IMR-90 (cell line): ENCODE measurements at regions not wholly inside any gene's neighbourhood (a gene's known extent, or its start where the extent isn't known, plus 50 kb on each side); places are given as distances from the start of the nearest gene placed in this dataset.

Source experiments
- ATAC-seq: fragments of 200-7000 bp; cut with Tn5 transposase; 2 replicates; pipeline ENCODE4 v1.9.1; 2020; ENCODE audit warnings: low read depth, mild to moderate bottlenecking, moderate library complexity
- BruUV-seq: library from RNA; stranded (reverse); fragments of 400-500 nt; replicated peaks from 2 replicates; lab custom pipeline; 2021; lab: Mats Ljungman, UMichigan
- CTCF ChIA-PET: fragments of 300-600 bp; formaldehyde crosslinking; extraction: SDS; loops from one replicate; lab custom pipeline; 2021; ENCODE audit warnings: antibody characterized with exemption; lab: Yijun Ruan, JAX
- POLR2A ChIA-PET: fragments of 300-600 bp; sonication (Branson Sonifier 250); formaldehyde crosslinking; loops from one replicate; lab custom pipeline; 2022; ENCODE audit warnings: antibody characterized with exemption; ENCODE audit not compliant: unreplicated experiment; lab: Charles Lee
- DNase-seq: peaks from one replicate; pipeline ENCODE4 v3.0.0; 2013
- H2AFZ ChIP-seq: replicated peaks from 2 replicates; pipeline ENCODE3; 2013; ENCODE audit warnings: low read length, mild to moderate bottlenecking; ENCODE audit not compliant: poor library complexity
- H2AK5ac ChIP-seq: 2 replicates; pipeline ENCODE4 v1.6.1; 2013; ENCODE audit warnings: low read depth, low read length, inconsistent platforms
- H2AK9ac ChIP-seq: replicated peaks from 2 replicates; pipeline ENCODE3; 2013; ENCODE audit warnings: mild to moderate bottlenecking, low read depth, low read length, moderate library complexity; ENCODE audit not compliant: poor library complexity
- H2BK120ac ChIP-seq: 2 replicates; pipeline ENCODE4 v1.6.1; 2013; ENCODE audit warnings: low read depth, low read length, inconsistent platforms
- H2BK15ac ChIP-seq: 3 replicates; pipeline ENCODE4 v1.6.1; 2013; ENCODE audit warnings: low read depth, low read length, inconsistent platforms
- H2BK20ac ChIP-seq: 2 replicates; pipeline ENCODE4 v1.6.1; 2013; ENCODE audit warnings: low read depth, mild to moderate bottlenecking, inconsistent platforms, low read length, moderate library complexity
- H2BK5ac ChIP-seq: 2 replicates; pipeline ENCODE4 v1.6.1; 2013; ENCODE audit warnings: mild to moderate bottlenecking, low read depth, low read length, inconsistent platforms; ENCODE audit not compliant: poor library complexity, severe bottlenecking
- H3K14ac ChIP-seq: replicated peaks from 2 replicates; pipeline ENCODE4 v1.6.1; 2013; ENCODE audit warnings: low read depth, low read length, inconsistent platforms
- H3K18ac ChIP-seq: 2 replicates; pipeline ENCODE4 v1.6.1; 2013; ENCODE audit warnings: low read depth, low read length, control low read depth
- H3K23ac ChIP-seq: 2 replicates; pipeline ENCODE4 v1.6.1; 2013; ENCODE audit warnings: low read depth, low read length, inconsistent platforms
- H3K27ac ChIP-seq: 2 replicates; pipeline ENCODE4 v1.5.1; 2013; ENCODE audit warnings: mild to moderate bottlenecking, control low read depth, low read length; ENCODE audit not compliant: insufficient read depth
- H3K27me3 ChIP-seq: 2 replicates; pipeline ENCODE4 v1.6.1; 2013; ENCODE audit warnings: low read length; ENCODE audit not compliant: control insufficient read depth, insufficient read depth
- H3K36me3 ChIP-seq: 2 replicates; pipeline ENCODE4 v1.6.1; 2013; ENCODE audit warnings: low read length, mixed read lengths; ENCODE audit not compliant: control insufficient read depth, insufficient read depth
- H3K4ac ChIP-seq: 2 replicates; pipeline ENCODE4 v1.6.1; 2013; ENCODE audit warnings: low read depth, low read length, inconsistent platforms
- H3K4me1 ChIP-seq: 2 replicates; pipeline ENCODE4 v1.6.1; 2013; ENCODE audit warnings: low read length, mixed read lengths; ENCODE audit not compliant: control insufficient read depth, insufficient read depth
- H3K4me2 ChIP-seq: 2 replicates; pipeline ENCODE4 v1.6.1; 2013; ENCODE audit warnings: low read depth, mild to moderate bottlenecking, control low read depth, low read length, moderate library complexity
- H3K4me3 ChIP-seq: 2 replicates; pipeline ENCODE4 v1.5.1; 2013; ENCODE audit warnings: low read depth, mild to moderate bottlenecking, control low read depth, low read length, moderate library complexity; ENCODE audit not compliant: insufficient read depth
- H3K56ac ChIP-seq: 2 replicates; pipeline ENCODE4 v1.6.1; 2013; ENCODE audit warnings: low read length, inconsistent platforms; ENCODE audit not compliant: insufficient read depth; ENCODE audit errors: extremely low read depth
- H3K79me1 ChIP-seq, 2 experiments: 2 replicates each; pipeline ENCODE4 v1.6.1; 2013; ENCODE audit warnings: low read length in 2 of 2, inconsistent platforms in 1 of 2, low read depth in 1 of 2
- H3K9ac ChIP-seq: 2 replicates; pipeline ENCODE4 v1.6.1; 2013; ENCODE audit warnings: low read depth, low read length, control low read depth
- H3K9me1 ChIP-seq: 2 replicates; pipeline ENCODE4 v1.6.1; 2013; ENCODE audit warnings: low read length, inconsistent platforms; ENCODE audit not compliant: insufficient read depth
- H3K9me3 ChIP-seq: 2 replicates; pipeline ENCODE4 v1.6.1; 2013; ENCODE audit warnings: low read length; ENCODE audit not compliant: control insufficient read depth, insufficient read depth
- H4K20me1 ChIP-seq: 2 replicates; pipeline ENCODE4 v1.6.1; 2013; ENCODE audit warnings: low read length, inconsistent platforms; ENCODE audit not compliant: insufficient read depth
- H4K5ac ChIP-seq: 2 replicates; pipeline ENCODE4 v1.6.1; 2013; ENCODE audit warnings: mild to moderate bottlenecking, low read depth, low read length, control low read depth
- H4K8ac ChIP-seq, 2 experiments: 2 replicates each; pipeline ENCODE4 v1.6.1; 2013; ENCODE audit warnings: low read depth in 2 of 2, low read length in 2 of 2, control low read depth in 1 of 2, inconsistent platforms in 1 of 2
- H4K91ac ChIP-seq: 2 replicates; pipeline ENCODE4 v1.6.1; 2013; ENCODE audit warnings: low read depth, low read length, inconsistent platforms; ENCODE audit not compliant: insufficient read depth
- BHLHE40 ChIP-seq: fragments of 150-350 bp; IDR thresholded peaks from 2 replicates; pipeline ENCODE4 v1.6.1; 2016; ENCODE audit warnings: mild to moderate bottlenecking, low read depth, low read length
- CEBPB ChIP-seq: IDR thresholded peaks from 2 replicates; pipeline ENCODE4 v1.6.1; 2012; ENCODE audit warnings: low read depth, low read length, improper control_type of control experiment
- CHD1 ChIP-seq: IDR thresholded peaks from 2 replicates; pipeline ENCODE4 v1.6.1; 2012; ENCODE audit warnings: low read depth, low read length, improper control_type of control experiment
- FOS ChIP-seq: fragments of 150-350 bp; IDR thresholded peaks from 2 replicates; pipeline ENCODE4 v1.6.1; 2016; ENCODE audit warnings: low read depth, low read length
- MAFK ChIP-seq: IDR thresholded peaks from 2 replicates; pipeline ENCODE4 v1.6.1; 2012; ENCODE audit warnings: low read depth, low read length, improper control_type of control experiment
- MAZ ChIP-seq: IDR thresholded peaks from 2 replicates; pipeline ENCODE4 v1.6.1; 2012; ENCODE audit warnings: low read depth, mild to moderate bottlenecking, low read length, improper control_type of control experiment, moderate library complexity, borderline replicate concordance
- POLR2A ChIP-seq: IDR thresholded peaks from 2 replicates; pipeline ENCODE4 v1.6.1; 2012; ENCODE audit warnings: mild to moderate bottlenecking, low read depth, low read length
- RAD21 ChIP-seq: IDR thresholded peaks from 2 replicates; pipeline ENCODE4 v1.6.1; 2012; ENCODE audit warnings: low read length, improper control_type of control experiment
- RFX5 ChIP-seq: IDR thresholded peaks from 2 replicates; pipeline ENCODE4 v1.8.0; 2012; ENCODE audit warnings: low read depth, mild to moderate bottlenecking, low read length, moderate library complexity
- SMC3 ChIP-seq: fragments of 150-350 bp; IDR thresholded peaks from 2 replicates; pipeline ENCODE4 v1.6.1; 2016; ENCODE audit warnings: low read depth, mild to moderate bottlenecking, antibody characterized with exemption, low read length, moderate library complexity
- USF2 ChIP-seq: fragments of 150-350 bp; IDR thresholded peaks from 2 replicates; pipeline ENCODE4 v1.6.1; 2017; ENCODE audit warnings: mild to moderate bottlenecking, antibody characterized with exemption, low read length, low read depth
- WGBS, 2 experiments: methylation state at CpG; one replicate each; pipeline versions ENCODE4 v1.1.5 to v1.1.7; 2013; ENCODE audit warnings: missing lambda C conversion rate in 2 of 2; ENCODE audit not compliant: insufficient read length in 1 of 2; ENCODE audit errors: extremely low coverage in 2 of 2; 5-methylcytosine and 5-hydroxymethylcytosine counted together
- dilution Hi-C: fragments of 300-500 bp; cut with HindIII; formaldehyde crosslinking; loops from one replicate; pipeline ENCODE4 v1.14.3; 2018; ENCODE audit warnings: low sequenced_read_pairs; ENCODE audit not compliant: unreplicated experiment
- in situ Hi-C: fragments of 300-500 bp; cut with MboI; formaldehyde crosslinking; loops from 3 replicates; pipeline ENCODE4 v1.14.3; 2019; ENCODE audit warnings: low sequenced_read_pairs, inconsistent platforms, mixed read lengths
- intact Hi-C: fragments of 100-400 bp; cut with micrococcal nuclease; formaldehyde crosslinking; loops from 2 replicates; pipeline ENCODE4 v1.10.0; 2022
- TF ChIP-seq, protein P1 (sequence below): conservative IDR thresholded peaks from 2 replicates; pipeline ENCODE4 v1.5.1; 2012; ENCODE audit warnings: mild to moderate bottlenecking, low read depth, low read length, improper control_type of control experiment

DNA sequence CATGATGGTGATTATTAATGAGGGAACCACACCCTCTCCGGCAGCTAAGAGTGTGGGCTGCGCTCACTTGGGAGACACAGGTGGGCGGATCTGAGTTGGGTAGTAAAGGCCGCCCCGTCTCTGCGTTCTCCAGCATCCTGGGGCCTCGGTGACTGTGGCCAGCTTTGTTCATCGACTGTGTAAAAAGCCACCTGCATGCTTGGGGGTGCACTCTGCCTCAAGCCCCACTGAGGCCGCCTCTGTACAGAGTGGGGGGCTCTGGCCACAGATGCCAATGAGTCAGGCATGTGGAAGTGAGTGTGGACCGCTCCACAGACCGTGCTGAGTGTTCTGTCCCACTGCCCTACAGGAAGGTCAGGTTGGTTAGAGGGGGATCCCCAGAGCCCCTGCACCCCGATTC, 192.7 kb downstream of the SHANK2 start:
- Histone ChIP-seq H4K8ac (no peak overlapping the region), H3K14ac (no peak overlapping the region), H3K36me3 (peaks cover 7% of the 10 kb centered on the region), H3K4me2 (no peak overlapping the region), H2BK120ac (no peak overlapping the region), H4K5ac (no peak overlapping the region), H3K23ac (no peak overlapping the region), H2AK9ac (no peak overlapping the region), H3K9me1 (no peaks in the 10 kb centered on the region), H4K91ac (no peak overlapping the region), H3K9me3 (no peaks in the 10 kb centered on the region), H3K27ac (no peak overlapping the region), H2AK5ac (no peak overlapping the region), H3K4ac (no peak overlapping the region), H3K9ac (no peak overlapping the region), H3K27me3 (no peaks in the 10 kb centered on the region), H3K18ac (no peak overlapping the region), H2BK20ac (no peak overlapping the region), H3K79me1 (no peaks in the 10 kb centered on the region), H3K56ac (no peak overlapping the region), H4K20me1 (no peaks in the 10 kb centered on the region), H2BK5ac (no peak overlapping the region), H2BK15ac (no peak overlapping the region), H3K4me3 (no peak overlapping the region), H2AFZ (no peak overlapping the region), H3K4me1 (no peaks in the 10 kb centered on the region)
- DNase-seq (no peak), ATAC-seq (no peak)
- intact Hi-C loops (no loop called here), in situ Hi-C loops (no loop called here), dilution Hi-C loops (no loop called here)
- TF ChIP-seq MAFK: no peak
- no peak for TF ChIP-seq RAD21
- TF ChIP-seq SMC3: no peak
- TF ChIP-seq, protein P1, sequence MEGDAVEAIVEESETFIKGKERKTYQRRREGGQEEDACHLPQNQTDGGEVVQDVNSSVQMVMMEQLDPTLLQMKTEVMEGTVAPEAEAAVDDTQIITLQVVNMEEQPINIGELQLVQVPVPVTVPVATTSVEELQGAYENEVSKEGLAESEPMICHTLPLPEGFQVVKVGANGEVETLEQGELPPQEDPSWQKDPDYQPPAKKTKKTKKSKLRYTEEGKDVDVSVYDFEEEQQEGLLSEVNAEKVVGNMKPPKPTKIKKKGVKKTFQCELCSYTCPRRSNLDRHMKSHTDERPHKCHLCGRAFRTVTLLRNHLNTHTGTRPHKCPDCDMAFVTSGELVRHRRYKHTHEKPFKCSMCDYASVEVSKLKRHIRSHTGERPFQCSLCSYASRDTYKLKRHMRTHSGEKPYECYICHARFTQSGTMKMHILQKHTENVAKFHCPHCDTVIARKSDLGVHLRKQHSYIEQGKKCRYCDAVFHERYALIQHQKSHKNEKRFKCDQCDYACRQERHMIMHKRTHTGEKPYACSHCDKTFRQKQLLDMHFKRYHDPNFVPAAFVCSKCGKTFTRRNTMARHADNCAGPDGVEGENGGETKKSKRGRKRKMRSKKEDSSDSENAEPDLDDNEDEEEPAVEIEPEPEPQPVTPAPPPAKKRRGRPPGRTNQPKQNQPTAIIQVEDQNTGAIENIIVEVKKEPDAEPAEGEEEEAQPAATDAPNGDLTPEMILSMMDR: no peak
- no peak for TF ChIP-seq BHLHE40
- TF ChIP-seq FOS: no peak
- no peak for TF ChIP-seq RFX5
- TF ChIP-seq CEBPB: no peak
- no peak for TF ChIP-seq POLR2A
- TF ChIP-seq CHD1: no peak
- TF ChIP-seq MAZ: no peak
- no peak for TF ChIP-seq USF2
- CTCF ChIA-PET: no interaction called here
- no TSS peak for BruUV-seq
- WGBS, 2 experiments: 83% methylated on average over 7 of the region's 12 CpGs; no CpG with 5 or more reads in 1 of the 2 experiments
- POLR2A ChIA-PET: no interaction called here
